Upper lobe of right lung (tissue), 1 donor: ENCODE measurements at regions not wholly inside any gene's neighbourhood (a gene's known extent, or its start where the extent isn't known, plus 50 kb on each side); places are given as distances from the start of the nearest gene placed in this dataset.

Experiments used
- ATAC-seq: fragments of 200-7000 bp; cut with Tn5 transposase; one replicate; pipeline ENCODE4 v1.9.1; 2020; ENCODE audit warnings: mild to moderate bottlenecking, moderate library complexity
- DNase-seq: peaks from one replicate; pipeline ENCODE4 v3.0.0-alpha.2; 2020
- H3K27ac ChIP-seq: fragments of 200-600 bp; one replicate; pipeline ENCODE4 v1.8.0; 2022
- H3K27me3 ChIP-seq: fragments of 200-600 bp; one replicate; pipeline ENCODE4 v1.8.0; 2022; ENCODE audit warnings: mild to moderate bottlenecking
- H3K36me3 ChIP-seq: fragments of 200-600 bp; one replicate; pipeline ENCODE4 v1.8.0; 2022
- H3K4me1 ChIP-seq: fragments of 200-600 bp; one replicate; pipeline ENCODE4 v1.8.0; 2022
- H3K4me3 ChIP-seq: fragments of 200-600 bp; one replicate; pipeline ENCODE4 v1.8.0; 2022; ENCODE audit warnings: mild to moderate bottlenecking
- H3K9me3 ChIP-seq: fragments of 200-600 bp; one replicate; pipeline ENCODE4 v1.8.0; 2022
- intact Hi-C: fragments of 100-400 bp; cut with DNase I; formaldehyde crosslinking; loops from one replicate; pipeline ENCODE4 v1.11.0; 2022
- TF ChIP-seq, protein P1 (sequence below): fragments of 200-600 bp; IDR thresholded peaks from one replicate; pipeline ENCODE4 v1.8.0; 2022; ENCODE audit warnings: antibody characterized with exemption
- donor health status: DM: no; HTN: yes; CAD: no; lungs with severe emphysema.

GRCh38 chr6:74369556-74369993 lies 673.6 kb downstream of the CD109 start:
- ATAC-seq, result no peak
- H3K4me1 ChIP-seq, result no peaks in the 10 kb centered on the region
- no peaks in the 10 kb centered on the region for H3K27me3 ChIP-seq
- intact Hi-C loops, result no loop called here
- TF ChIP-seq, protein P1, sequence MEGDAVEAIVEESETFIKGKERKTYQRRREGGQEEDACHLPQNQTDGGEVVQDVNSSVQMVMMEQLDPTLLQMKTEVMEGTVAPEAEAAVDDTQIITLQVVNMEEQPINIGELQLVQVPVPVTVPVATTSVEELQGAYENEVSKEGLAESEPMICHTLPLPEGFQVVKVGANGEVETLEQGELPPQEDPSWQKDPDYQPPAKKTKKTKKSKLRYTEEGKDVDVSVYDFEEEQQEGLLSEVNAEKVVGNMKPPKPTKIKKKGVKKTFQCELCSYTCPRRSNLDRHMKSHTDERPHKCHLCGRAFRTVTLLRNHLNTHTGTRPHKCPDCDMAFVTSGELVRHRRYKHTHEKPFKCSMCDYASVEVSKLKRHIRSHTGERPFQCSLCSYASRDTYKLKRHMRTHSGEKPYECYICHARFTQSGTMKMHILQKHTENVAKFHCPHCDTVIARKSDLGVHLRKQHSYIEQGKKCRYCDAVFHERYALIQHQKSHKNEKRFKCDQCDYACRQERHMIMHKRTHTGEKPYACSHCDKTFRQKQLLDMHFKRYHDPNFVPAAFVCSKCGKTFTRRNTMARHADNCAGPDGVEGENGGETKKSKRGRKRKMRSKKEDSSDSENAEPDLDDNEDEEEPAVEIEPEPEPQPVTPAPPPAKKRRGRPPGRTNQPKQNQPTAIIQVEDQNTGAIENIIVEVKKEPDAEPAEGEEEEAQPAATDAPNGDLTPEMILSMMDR, result no peak
- no peak for DNase-seq
- no peak overlapping the region for H3K4me3 ChIP-seq
- no peak overlapping the region for H3K27ac ChIP-seq
- H3K9me3 ChIP-seq, result no peaks in the 10 kb centered on the region
- H3K36me3 ChIP-seq, result no peaks in the 10 kb centered on the region

- DNase-seq (no peak), ATAC-seq (no peak)
- H3K9me3 ChIP-seq, result no peaks in the 10 kb centered on the region
- H3K4me1 ChIP-seq, result no peaks in the 10 kb centered on the region
- no peak overlapping the region for H3K4me3 ChIP-seq
- TF ChIP-seq, protein P1, result no peak
- intact Hi-C loops, result no loop called here
- no peaks in the 10 kb centered on the region for H3K36me3 ChIP-seq
- no peak overlapping the region for H3K27ac ChIP-seq
- no peaks in the 10 kb centered on the region for H3K27me3 ChIP-seq
Measured at GRCh38 chr6:74368746-74369145, 672.7 kb downstream of the CD109 start.

GRCh38 chr6:74366634-74367033 lies 670.6 kb downstream of the CD109 start:
- H3K36me3 ChIP-seq, result no peaks in the 10 kb centered on the region
- ATAC-seq, result no peak
- no peak for DNase-seq
- no peaks in the 10 kb centered on the region for H3K9me3 ChIP-seq
- TF ChIP-seq, protein P1, result no peak
- H3K27me3 ChIP-seq, result no peaks in the 10 kb centered on the region
- no peaks in the 10 kb centered on the region for H3K4me1 ChIP-seq
- H3K4me3 ChIP-seq, result no peak overlapping the region
- H3K27ac ChIP-seq, result no peak overlapping the region
- intact Hi-C loops, result no loop called here

DNA sequence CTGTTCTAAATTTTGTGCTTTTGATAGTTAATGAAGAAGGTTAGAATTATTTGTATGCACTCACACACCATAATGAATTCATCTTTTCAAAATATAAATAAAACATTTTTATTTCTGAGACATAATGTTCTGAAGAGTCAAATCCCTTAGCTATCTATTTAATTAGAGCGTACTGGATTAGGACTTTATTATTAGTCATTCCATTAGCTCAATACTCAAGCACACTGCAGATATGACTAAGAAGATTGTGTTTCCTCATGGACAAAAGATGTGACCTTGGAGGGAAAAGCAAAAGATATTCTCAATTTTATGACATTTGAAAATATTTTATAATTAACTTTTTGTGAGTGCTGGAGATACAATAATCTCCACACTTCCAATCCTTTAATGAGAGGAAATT lies 666.4 kb downstream of the CD109 start:
- intact Hi-C loops, result no loop called here
- H3K4me3 ChIP-seq, result no peak overlapping the region

DNA sequence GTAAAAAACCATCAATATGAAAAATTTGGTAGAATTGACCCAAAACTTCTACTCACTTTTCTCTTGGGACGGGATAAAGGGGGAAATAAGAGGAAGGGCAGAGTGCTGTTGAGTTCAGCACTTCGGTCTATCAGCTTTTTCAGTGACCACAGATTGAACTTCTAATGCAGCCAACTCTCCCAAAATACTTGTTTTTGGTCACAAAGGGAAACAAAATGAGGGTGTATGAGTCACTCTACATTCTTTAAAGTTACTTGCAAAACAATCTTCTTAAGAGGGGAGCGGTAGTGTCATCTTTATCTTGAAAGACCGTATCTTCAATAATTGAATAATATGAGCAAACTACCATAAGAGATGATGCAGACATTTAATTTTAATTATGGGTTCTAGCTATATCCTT lies 661.3 kb downstream of the CD109 start:
- H3K4me3 ChIP-seq, result no peak overlapping the region
- no peaks in the 10 kb centered on the region for H3K9me3 ChIP-seq
- TF ChIP-seq, protein P1, result no peak
- H3K27ac ChIP-seq, result no peak overlapping the region
- intact Hi-C loops, result no loop called here
- no peaks in the 10 kb centered on the region for H3K4me1 ChIP-seq
- ATAC-seq, result no peak
- DNase-seq, result no peak
- no peaks in the 10 kb centered on the region for H3K27me3 ChIP-seq
- no peaks in the 10 kb centered on the region for H3K36me3 ChIP-seq

More for the DNA sequence above, 666.4 kb downstream of the CD109 start:
- Histone ChIP-seq H3K9me3 (no peaks in the 10 kb centered on the region), H3K36me3 (no peaks in the 10 kb centered on the region), H3K27me3 (no peaks in the 10 kb centered on the region), H3K27ac (no peak overlapping the region), H3K4me1 (no peaks in the 10 kb centered on the region)
- TF ChIP-seq, protein P1, result no peak
- ATAC-seq (no peak), DNase-seq (no peak)

GRCh38 chr6:74356391-74356790 lies 660.4 kb downstream of the CD109 start:
- no peaks in the 10 kb centered on the region for H3K27me3 ChIP-seq
- H3K4me1 ChIP-seq, result no peaks in the 10 kb centered on the region
- ATAC-seq, result no peak
- H3K9me3 ChIP-seq, result no peaks in the 10 kb centered on the region
- DNase-seq, result no peak
- no peaks in the 10 kb centered on the region for H3K36me3 ChIP-seq
- no peak overlapping the region for H3K27ac ChIP-seq
- TF ChIP-seq, protein P1, result no peak
- no peak overlapping the region for H3K4me3 ChIP-seq
- intact Hi-C loops, result no loop called here
